ENCODE measurements at regions not wholly inside any gene's neighbourhood (a gene's known extent, or its start where the extent isn't known, plus 50 kb on each side); places are given as distances from the start of the nearest gene placed in this dataset.

DNA sequence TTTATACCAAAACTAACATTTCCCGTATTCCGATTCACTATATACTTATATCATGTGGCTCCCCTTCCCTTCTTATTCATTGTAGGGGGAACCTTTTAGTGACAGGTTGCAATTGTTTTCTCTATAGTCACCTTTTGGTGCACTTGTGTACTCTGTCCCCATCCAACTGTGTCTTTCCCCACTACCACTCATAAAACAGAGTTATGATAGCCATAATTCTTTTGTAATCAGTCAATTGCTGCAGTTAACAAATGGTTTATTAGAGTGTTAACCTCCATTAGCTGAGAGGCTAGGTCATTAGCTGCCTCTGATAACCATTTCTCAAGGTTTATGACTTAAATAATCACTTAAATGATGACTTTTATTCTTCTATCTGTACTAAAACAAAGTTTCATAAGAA is 338.1 kb upstream of the SEL1L start:
- no peak overlapping the region for H3K27ac Mint-ChIP-seq
- H3K9me3 Mint-ChIP-seq: peaks cover 23% of the 10 kb centered on the region
- no peak overlapping the region for H3K4me3 Mint-ChIP-seq
- H3K4me1 Mint-ChIP-seq (ENCODE audit: low read depth): no peaks in the 10 kb centered on the region
- H3K36me3 Mint-ChIP-seq (ENCODE audit: low read depth): no peaks in the 10 kb centered on the region
- no peaks in the 10 kb centered on the region for H3K27me3 Mint-ChIP-seq (ENCODE audit: low read depth)

DNA sequence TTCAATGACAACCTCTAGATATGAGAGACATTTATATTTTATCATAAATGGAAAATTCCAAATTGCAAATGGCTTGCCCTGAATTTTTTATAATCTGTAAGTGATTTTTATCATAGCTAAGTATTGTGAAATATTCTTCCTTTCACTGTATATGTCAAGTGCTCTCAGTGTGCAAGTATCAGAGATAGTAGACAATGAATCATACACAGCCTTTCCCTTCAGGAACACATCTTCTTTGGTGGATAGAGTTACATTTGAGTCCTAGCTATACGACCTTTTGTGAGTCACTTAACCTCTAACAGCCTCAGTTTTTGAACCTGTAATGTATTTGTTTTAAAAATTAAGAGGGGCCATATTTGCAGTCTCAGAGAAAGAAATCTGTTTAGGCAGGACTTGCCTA is 350.7 kb upstream of the SEL1L start:
- no peaks in the 10 kb centered on the region for H3K4me1 Mint-ChIP-seq (ENCODE audit: low read depth)
- no peak overlapping the region for H3K27ac Mint-ChIP-seq
- no peaks in the 10 kb centered on the region for H3K9me3 Mint-ChIP-seq
- H3K36me3 Mint-ChIP-seq (ENCODE audit: low read depth): no peaks in the 10 kb centered on the region
- no peak overlapping the region for H3K4me3 Mint-ChIP-seq
- no peaks in the 10 kb centered on the region for H3K27me3 Mint-ChIP-seq (ENCODE audit: low read depth)

DNA sequence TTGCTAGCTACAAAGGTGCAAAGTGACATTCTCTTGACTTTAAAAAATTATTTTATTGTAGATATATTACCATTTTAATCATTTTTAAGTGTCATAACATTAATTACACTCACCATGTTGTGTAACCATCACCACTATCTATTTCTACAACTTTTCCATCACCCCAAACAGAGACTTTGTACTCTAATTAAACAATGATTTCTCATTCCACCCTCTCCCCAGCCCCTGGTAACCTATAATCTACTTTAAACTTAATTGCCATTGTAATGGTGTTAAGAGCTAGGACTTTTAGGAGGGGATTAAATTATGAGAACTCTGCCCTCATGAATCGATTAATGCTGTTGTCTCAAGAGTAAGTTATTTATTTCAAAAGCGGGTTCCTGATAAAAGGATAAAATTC is 352.9 kb upstream of the SEL1L start:
- Mint-ChIP-seq H3K36me3 (ENCODE audit: low read depth) (no peaks in the 10 kb centered on the region), H3K9me3 (peaks cover 10% of the 10 kb centered on the region), H3K27ac (no peak overlapping the region), H3K4me3 (no peak overlapping the region), H3K4me1 (ENCODE audit: low read depth) (no peaks in the 10 kb centered on the region), H3K27me3 (ENCODE audit: low read depth) (no peaks in the 10 kb centered on the region)

DNA sequence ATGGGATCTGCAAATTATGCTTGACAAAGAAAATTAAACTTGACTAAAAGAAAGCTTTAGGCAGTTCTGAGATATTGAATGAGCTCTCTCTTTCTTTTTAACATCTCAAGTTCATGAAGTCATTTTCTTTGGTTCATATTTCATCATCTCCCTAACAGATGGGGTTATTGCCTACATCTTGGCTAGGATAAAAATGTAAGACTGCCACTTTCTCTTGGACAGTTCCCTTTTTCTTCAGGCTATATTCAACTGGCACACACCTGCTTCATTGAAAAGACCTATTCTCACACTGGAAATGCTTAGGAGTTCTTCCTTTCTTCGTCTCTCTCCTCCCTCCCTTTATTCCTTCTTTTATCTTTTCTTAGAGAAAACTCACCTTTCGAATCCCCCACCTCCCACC is 355.9 kb upstream of the SEL1L start:
- no peaks in the 10 kb centered on the region for H3K27me3 Mint-ChIP-seq (ENCODE audit: low read depth)
- H3K9me3 Mint-ChIP-seq: peaks cover 10% of the 10 kb centered on the region
- no peak overlapping the region for H3K27ac Mint-ChIP-seq

DNA sequence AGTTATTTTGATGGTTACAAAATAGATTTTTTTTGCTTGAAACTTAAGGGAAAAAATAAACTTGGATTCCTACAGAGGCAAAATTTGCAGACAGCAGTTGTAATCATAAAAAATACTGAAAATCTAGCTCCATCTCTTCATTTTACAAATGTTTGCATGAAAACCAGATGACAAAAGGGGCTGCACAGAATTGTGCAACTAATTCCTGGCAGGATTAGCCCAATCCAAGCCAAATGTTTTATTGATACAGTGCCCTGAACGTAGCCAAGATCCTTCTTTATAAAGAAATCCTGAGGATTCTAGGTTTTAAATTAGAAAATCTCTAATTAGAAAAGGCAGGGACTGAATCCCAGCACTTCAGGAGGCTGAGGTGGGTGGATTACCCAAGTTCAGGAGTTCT is 356.4 kb upstream of the SEL1L start:
- Mint-ChIP-seq H3K4me3 (no peak overlapping the region), H3K27me3 (ENCODE audit: low read depth) (no peaks in the 10 kb centered on the region), H3K27ac (no peak overlapping the region), H3K9me3 (peaks cover 10% of the 10 kb centered on the region), H3K4me1 (ENCODE audit: low read depth) (no peaks in the 10 kb centered on the region), H3K36me3 (ENCODE audit: low read depth) (no peaks in the 10 kb centered on the region)

More for the DNA sequence above, 355.9 kb upstream of the SEL1L start:
- no peak overlapping the region for H3K4me3 Mint-ChIP-seq
- no peaks in the 10 kb centered on the region for H3K36me3 Mint-ChIP-seq (ENCODE audit: low read depth)
- H3K4me1 Mint-ChIP-seq (ENCODE audit: low read depth): no peaks in the 10 kb centered on the region

DNA sequence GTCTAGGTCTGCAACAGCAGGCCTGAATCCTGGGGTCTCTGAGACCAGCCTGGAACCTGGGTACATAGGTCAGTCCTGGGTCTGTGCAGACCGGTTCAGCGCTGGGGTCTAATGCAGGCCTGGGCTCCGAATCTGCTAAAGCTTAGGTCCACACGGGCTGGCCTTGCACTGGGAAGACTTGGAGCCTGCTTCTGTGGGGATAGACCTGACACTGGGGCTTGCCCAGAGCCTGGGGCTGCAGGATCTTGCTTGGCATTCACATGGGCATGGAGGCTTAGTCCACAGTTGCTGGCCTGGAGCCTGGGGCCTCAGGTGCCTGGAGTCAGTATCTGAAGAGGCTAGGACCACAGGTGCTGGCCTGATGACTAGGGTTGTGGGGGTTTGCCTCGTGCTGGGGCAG is 369.8 kb upstream of the SEL1L start:
- peaks cover 14% of the 10 kb centered on the region for H3K9me3 Mint-ChIP-seq
- H3K27ac Mint-ChIP-seq: no peak overlapping the region
- H3K27me3 Mint-ChIP-seq (ENCODE audit: low read depth): no peaks in the 10 kb centered on the region
- H3K4me3 Mint-ChIP-seq: no peak overlapping the region
- no peaks in the 10 kb centered on the region for H3K4me1 Mint-ChIP-seq (ENCODE audit: low read depth)
- H3K36me3 Mint-ChIP-seq (ENCODE audit: low read depth): no peaks in the 10 kb centered on the region

DNA sequence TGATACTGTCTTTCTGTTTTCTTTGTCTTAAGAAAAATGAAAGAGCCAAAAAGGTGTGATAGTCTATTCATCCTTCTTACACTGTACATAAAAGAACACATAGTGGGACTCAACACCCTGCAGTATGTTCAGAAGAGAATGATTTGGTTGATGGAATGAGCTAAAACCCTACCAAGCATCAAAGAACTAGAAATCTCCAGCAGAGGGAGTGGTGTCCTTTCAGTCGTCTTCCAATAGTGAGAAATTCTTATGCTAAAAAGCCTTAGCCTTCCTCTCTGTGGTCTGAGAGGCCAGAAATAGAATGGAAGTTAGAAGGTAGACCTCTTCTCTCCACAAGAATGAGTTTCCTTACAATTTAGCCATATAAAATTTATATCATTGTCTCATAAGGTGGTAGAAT is 393.4 kb upstream of the SEL1L start:
- Mint-ChIP-seq H3K27ac (no peak overlapping the region), H3K4me3 (no peak overlapping the region), H3K9me3 (no peaks in the 10 kb centered on the region), H3K4me1 (ENCODE audit: low read depth) (no peaks in the 10 kb centered on the region), H3K27me3 (ENCODE audit: low read depth) (no peaks in the 10 kb centered on the region), H3K36me3 (ENCODE audit: low read depth) (no peaks in the 10 kb centered on the region)

DNA sequence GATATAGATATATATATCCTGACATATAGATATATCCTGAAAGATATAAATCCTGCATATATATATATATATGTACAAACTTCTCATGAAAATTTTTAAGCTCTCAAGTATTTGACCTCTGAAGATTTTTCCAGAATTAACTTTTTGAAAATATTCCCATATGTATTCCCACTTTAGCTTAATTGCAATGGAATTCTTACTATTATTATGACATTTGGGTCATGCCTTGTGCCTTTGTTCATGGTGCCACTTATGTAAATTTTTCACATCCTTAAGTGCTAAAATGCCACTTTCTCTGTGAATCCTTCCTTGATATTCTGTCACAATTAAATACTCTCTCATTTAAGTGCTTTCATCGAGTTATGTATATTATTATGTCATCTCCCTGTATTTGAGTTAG is 398.2 kb upstream of the SEL1L start:
- Mint-ChIP-seq H3K4me3 (no peak overlapping the region), H3K4me1 (ENCODE audit: low read depth) (no peaks in the 10 kb centered on the region), H3K27me3 (ENCODE audit: low read depth) (no peaks in the 10 kb centered on the region), H3K36me3 (ENCODE audit: low read depth) (no peaks in the 10 kb centered on the region), H3K27ac (no peak overlapping the region), H3K9me3 (no peaks in the 10 kb centered on the region)

DNA sequence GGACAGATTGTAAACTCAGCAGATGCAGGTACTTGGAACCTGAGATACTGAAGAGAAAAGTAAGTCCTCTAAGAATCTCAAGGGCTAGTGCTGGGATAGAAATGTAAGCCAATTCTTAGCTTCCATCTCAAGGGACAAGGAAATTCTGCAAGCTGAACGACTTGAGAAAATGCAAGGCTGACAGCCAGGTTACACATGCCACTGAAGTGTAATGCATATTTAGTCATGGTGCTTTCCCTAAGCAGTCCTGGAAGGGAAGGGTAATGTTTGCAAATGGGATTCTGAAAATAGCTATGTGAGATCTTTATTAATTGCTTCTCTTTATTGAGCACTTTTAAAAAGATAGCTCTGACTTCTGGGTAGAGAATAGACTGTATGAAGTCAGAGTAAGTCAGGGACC is 402.7 kb upstream of the SEL1L start:
- no peak overlapping the region for H3K4me3 Mint-ChIP-seq
- H3K36me3 Mint-ChIP-seq (ENCODE audit: low read depth): no peaks in the 10 kb centered on the region
- H3K4me1 Mint-ChIP-seq (ENCODE audit: low read depth): no peaks in the 10 kb centered on the region
- H3K27me3 Mint-ChIP-seq (ENCODE audit: low read depth): no peaks in the 10 kb centered on the region
- H3K27ac Mint-ChIP-seq: no peak overlapping the region
- no peaks in the 10 kb centered on the region for H3K9me3 Mint-ChIP-seq

DNA sequence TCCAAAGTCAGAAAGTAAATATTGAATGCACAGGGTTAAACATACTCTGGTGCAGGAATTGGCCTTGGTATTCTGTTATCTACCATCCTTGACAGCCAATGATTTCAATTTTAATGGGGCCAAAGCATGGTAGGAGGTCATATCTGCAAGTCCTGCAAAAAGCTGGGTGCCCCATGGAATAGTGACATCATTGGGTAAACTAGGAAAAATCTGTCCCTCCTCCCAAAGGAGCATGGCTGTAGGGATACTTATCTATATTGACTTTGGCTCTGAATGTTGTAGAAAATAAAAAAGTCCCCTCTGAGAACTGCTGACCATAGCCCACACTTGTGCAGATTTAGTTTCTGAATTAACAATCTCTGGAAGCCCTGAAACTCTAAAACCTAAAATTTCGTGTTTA is 403.2 kb upstream of the SEL1L start:
- Mint-ChIP-seq H3K36me3 (ENCODE audit: low read depth) (no peaks in the 10 kb centered on the region), H3K4me1 (ENCODE audit: low read depth) (no peaks in the 10 kb centered on the region), H3K27me3 (ENCODE audit: low read depth) (no peaks in the 10 kb centered on the region), H3K27ac (no peak overlapping the region), H3K9me3 (no peaks in the 10 kb centered on the region), H3K4me3 (no peak overlapping the region)

DNA sequence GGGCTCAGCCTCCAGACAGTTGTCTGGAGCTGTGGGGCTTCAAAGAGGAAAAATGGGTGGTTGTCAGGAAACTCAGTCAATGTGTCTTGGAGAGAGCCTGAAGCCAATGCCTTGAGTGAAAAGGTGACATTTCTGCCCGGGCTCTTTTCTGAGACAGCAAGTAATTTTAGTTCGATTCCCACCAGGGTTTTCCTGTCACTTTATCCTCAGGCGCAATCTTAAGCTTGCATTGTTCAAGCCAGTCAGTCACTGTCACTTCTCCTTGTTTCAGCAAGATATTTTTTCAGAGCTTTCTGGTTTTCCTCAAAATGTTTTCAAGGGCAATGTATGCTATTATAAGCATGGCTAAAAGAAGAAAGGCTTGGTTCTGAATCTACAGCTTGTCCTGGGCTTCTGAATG is 404.7 kb upstream of the SEL1L start:
- H3K4me3 Mint-ChIP-seq: no peak overlapping the region

DNA sequence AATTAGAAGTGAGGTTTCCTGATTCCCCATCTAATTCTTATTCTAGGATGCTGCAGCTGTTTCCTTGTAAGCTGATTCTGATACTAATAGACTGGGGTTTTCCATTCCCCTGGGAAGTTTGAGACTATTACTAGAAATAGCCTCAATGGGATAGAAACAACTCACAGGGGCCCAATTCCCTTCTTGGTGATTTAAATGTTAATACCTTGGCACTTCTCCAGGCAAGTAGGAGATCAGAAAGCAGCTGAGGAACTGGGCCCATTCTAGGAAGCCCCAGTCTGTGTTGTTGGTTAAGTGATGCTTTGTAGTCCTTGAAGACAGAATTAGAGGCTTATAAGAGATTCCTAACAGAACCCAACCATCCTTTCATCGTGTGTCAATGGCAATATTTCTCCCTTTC is 407.0 kb upstream of the SEL1L start:
- no peak overlapping the region for H3K27ac Mint-ChIP-seq
- H3K4me3 Mint-ChIP-seq: no peak overlapping the region
- no peaks in the 10 kb centered on the region for H3K36me3 Mint-ChIP-seq (ENCODE audit: low read depth)
- no peaks in the 10 kb centered on the region for H3K9me3 Mint-ChIP-seq
- no peaks in the 10 kb centered on the region for H3K27me3 Mint-ChIP-seq (ENCODE audit: low read depth)
- no peaks in the 10 kb centered on the region for H3K4me1 Mint-ChIP-seq (ENCODE audit: low read depth)

More for the DNA sequence above, 404.7 kb upstream of the SEL1L start:
- H3K36me3 Mint-ChIP-seq (ENCODE audit: low read depth): no peaks in the 10 kb centered on the region
- no peak overlapping the region for H3K27ac Mint-ChIP-seq
- no peaks in the 10 kb centered on the region for H3K27me3 Mint-ChIP-seq (ENCODE audit: low read depth)
- H3K9me3 Mint-ChIP-seq: no peaks in the 10 kb centered on the region
- no peaks in the 10 kb centered on the region for H3K4me1 Mint-ChIP-seq (ENCODE audit: low read depth)

DNA sequence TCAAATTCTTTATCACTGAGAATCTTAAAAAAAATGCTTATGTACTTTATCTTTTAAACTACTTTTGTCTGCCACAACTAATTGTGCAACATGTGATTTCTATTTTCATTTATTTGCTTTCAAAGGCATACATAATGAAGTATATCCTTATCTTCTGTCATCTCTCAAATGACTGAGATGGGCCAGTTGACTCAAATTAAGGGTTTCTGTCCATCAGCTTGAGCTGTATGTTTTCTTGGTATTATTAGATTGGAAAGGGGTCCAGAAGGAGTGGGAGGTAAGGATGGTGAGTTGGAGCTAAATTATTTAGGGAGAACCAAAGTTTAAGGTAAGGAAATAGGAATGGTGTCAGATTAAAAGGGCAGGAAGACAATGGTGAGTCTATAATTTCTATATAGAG is 408.4 kb upstream of the SEL1L start:
- no peak overlapping the region for H3K4me3 Mint-ChIP-seq
- H3K27ac Mint-ChIP-seq: no peak overlapping the region
- H3K9me3 Mint-ChIP-seq: no peaks in the 10 kb centered on the region
- no peaks in the 10 kb centered on the region for H3K36me3 Mint-ChIP-seq (ENCODE audit: low read depth)
- H3K27me3 Mint-ChIP-seq (ENCODE audit: low read depth): no peaks in the 10 kb centered on the region
- H3K4me1 Mint-ChIP-seq (ENCODE audit: low read depth): no peaks in the 10 kb centered on the region

DNA sequence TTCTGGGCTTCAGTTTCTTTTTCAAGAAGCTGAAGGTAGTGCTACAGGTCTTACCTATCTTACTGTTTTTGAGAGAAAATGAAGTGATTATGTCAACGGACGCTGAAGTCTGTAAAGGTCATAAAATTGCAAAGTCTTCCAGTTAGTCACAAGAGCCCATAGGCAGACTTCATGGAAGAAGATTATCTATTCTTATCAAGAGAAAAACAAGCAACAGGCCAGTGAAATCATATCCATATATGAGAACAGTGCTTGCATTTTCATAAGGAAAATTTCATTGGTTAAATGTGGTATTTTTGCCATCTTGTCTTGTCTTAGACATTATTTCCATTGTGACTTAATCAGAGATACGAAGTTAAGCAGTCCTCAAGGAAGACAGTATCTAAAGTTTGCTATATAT is 412.7 kb upstream of the SEL1L start:
- H3K27ac Mint-ChIP-seq: no peak overlapping the region
- no peaks in the 10 kb centered on the region for H3K36me3 Mint-ChIP-seq (ENCODE audit: low read depth)
- no peaks in the 10 kb centered on the region for H3K4me1 Mint-ChIP-seq (ENCODE audit: low read depth)
- no peak overlapping the region for H3K4me3 Mint-ChIP-seq
- no peaks in the 10 kb centered on the region for H3K9me3 Mint-ChIP-seq
- no peaks in the 10 kb centered on the region for H3K27me3 Mint-ChIP-seq (ENCODE audit: low read depth)

DNA sequence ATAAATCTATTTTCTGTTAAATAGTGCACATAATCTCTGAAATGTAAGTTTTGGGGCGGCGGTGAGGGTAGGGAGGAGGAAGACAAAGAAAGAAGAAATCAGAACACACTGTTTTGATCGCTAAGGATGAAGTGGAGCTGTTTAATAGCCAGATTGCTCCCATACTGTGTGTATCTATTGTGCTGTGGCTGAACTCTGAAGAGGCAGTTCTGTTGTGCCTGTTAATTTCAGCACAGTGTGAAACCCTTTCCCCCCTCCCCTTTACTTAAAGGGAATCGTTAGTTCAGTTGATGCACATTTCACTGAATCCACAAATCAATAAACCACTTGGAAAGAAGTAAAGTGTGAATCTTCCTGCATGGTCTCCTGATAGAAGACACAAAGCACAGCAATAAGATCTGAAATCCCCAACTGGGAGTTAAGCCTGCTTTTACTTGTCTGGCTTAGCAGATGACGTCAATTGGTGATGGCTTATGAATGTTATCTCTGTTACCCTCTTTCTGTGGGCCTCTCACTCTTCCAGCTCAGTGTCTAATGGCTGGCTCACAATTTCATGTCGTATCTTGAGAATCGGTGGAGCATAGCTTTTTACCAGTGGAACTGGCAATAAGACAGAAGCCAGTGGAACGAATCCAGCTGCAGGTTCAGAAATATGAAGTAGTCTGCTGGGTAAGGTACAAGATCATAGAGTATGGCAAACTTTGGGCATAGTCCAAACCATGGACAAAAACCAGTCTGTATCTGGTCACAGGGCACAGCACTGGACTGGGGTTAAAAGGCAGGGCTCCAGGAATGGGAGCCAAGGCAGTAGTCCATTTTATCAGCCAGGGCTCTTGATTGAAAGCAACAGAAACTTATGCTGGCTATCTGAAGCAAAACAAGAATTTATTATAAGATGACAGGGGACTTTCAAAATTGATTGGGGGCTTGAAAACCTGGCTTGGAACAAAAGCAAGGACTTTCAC is 413.5 kb upstream of the SEL1L start:
- no peaks in the 10 kb centered on the region for H3K36me3 Mint-ChIP-seq (ENCODE audit: low read depth)
- H3K4me1 Mint-ChIP-seq (ENCODE audit: low read depth): no peaks in the 10 kb centered on the region
- H3K4me3 Mint-ChIP-seq: no peak overlapping the region
- no peaks in the 10 kb centered on the region for H3K27me3 Mint-ChIP-seq (ENCODE audit: low read depth)
- H3K9me3 Mint-ChIP-seq: no peaks in the 10 kb centered on the region
- no peak overlapping the region for H3K27ac Mint-ChIP-seq
